Panc1 (cell line): ENCODE measurements at regions not wholly inside any gene's neighbourhood (a gene's known extent, or its start where the extent isn't known, plus 50 kb on each side); places are given as distances from the start of the nearest gene placed in this dataset.

Experiments used
- POLR2AphosphoS5 ChIP-seq: IDR thresholded peaks from 2 replicates; pipeline ENCODE4 v1.6.1; 2012; ENCODE audit warnings: mild to moderate bottlenecking, low read depth, low read length, moderate library complexity
- TCF7L2 ChIP-seq: IDR thresholded peaks from 2 replicates; pipeline ENCODE4 v1.6.1; 2011; ENCODE audit warnings: mild to moderate bottlenecking, low read depth, low read length, inconsistent platforms
- TF ChIP-seq, protein P1 (sequence below): fragments of 450-650 bp; IDR thresholded peaks from 2 replicates; pipeline ENCODE4 v1.5.1; 2017; ENCODE audit warnings: mild to moderate bottlenecking
- TF ChIP-seq, protein P2 (sequence below), 2 experiments: IDR thresholded peaks; 2 replicates each; pipeline ENCODE4 v1.6.1; 2011 to 2012; ENCODE audit warnings: low read depth in 2 of 2, control low read depth in 1 of 2, low read length in 1 of 2, mild to moderate bottlenecking in 1 of 2, moderate library complexity in 1 of 2; ENCODE audit not compliant: insufficient read depth in 1 of 2

DNA sequence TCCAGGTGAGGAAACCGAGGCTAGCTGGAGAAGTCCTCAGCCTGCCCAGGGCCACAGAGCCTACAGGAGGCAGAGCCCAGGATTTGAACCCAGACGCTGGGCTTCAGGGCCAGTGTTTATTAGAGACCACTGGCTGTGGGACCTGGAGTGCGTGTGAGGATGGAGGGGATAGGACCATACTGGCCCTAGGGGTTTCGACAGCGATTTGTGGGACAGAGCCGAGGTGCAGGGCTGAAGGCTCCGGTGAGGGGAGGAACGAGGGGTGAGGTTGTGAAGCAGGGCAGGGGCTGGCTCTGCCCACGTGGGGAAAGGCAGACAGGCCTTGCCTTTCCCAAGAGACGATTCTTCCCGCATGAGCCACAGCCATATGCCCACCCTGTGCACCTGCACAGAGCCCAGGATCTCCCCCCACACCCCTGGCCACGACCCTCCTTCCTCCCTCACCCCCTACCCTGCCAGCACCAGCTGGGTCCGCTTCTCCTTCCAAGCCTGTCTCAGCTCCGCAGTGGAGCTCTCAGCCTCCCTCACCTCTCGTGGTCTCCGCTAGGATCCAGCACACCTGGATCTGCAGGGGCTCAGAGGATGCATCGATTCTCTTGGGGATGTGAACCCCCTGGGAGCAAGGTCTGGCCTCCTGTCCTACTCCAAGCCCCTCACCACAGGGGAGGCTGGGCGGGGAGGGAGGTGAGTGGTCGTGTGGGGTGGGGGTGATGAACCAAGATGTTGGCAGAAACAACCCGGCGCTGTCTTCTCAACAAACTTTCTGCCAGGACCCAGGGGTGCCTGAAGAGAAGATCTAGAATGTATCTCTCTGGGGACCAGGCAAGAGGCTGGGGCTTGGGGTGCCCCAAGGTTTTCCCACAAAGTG, 58.4 kb downstream of the RTL6 start:
- TF ChIP-seq, protein P1, sequence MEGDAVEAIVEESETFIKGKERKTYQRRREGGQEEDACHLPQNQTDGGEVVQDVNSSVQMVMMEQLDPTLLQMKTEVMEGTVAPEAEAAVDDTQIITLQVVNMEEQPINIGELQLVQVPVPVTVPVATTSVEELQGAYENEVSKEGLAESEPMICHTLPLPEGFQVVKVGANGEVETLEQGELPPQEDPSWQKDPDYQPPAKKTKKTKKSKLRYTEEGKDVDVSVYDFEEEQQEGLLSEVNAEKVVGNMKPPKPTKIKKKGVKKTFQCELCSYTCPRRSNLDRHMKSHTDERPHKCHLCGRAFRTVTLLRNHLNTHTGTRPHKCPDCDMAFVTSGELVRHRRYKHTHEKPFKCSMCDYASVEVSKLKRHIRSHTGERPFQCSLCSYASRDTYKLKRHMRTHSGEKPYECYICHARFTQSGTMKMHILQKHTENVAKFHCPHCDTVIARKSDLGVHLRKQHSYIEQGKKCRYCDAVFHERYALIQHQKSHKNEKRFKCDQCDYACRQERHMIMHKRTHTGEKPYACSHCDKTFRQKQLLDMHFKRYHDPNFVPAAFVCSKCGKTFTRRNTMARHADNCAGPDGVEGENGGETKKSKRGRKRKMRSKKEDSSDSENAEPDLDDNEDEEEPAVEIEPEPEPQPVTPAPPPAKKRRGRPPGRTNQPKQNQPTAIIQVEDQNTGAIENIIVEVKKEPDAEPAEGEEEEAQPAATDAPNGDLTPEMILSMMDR, result no peak
- TF ChIP-seq POLR2AphosphoS5, result no peak
- TF ChIP-seq, protein P2, sequence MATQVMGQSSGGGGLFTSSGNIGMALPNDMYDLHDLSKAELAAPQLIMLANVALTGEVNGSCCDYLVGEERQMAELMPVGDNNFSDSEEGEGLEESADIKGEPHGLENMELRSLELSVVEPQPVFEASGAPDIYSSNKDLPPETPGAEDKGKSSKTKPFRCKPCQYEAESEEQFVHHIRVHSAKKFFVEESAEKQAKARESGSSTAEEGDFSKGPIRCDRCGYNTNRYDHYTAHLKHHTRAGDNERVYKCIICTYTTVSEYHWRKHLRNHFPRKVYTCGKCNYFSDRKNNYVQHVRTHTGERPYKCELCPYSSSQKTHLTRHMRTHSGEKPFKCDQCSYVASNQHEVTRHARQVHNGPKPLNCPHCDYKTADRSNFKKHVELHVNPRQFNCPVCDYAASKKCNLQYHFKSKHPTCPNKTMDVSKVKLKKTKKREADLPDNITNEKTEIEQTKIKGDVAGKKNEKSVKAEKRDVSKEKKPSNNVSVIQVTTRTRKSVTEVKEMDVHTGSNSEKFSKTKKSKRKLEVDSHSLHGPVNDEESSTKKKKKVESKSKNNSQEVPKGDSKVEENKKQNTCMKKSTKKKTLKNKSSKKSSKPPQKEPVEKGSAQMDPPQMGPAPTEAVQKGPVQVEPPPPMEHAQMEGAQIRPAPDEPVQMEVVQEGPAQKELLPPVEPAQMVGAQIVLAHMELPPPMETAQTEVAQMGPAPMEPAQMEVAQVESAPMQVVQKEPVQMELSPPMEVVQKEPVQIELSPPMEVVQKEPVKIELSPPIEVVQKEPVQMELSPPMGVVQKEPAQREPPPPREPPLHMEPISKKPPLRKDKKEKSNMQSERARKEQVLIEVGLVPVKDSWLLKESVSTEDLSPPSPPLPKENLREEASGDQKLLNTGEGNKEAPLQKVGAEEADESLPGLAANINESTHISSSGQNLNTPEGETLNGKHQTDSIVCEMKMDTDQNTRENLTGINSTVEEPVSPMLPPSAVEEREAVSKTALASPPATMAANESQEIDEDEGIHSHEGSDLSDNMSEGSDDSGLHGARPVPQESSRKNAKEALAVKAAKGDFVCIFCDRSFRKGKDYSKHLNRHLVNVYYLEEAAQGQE (IDR thresholded peaks at IDR 0.05; ENCODE audit: insufficient read depth in 1 of 2, low read depth in 2 of 2, low read length in 1 of 2), result no peak
- no peak for TF ChIP-seq TCF7L2
